RWPE1 (cell line): ENCODE measurements at regions not wholly inside any gene's neighbourhood (a gene's known extent, or its start where the extent isn't known, plus 50 kb on each side); places are given as distances from the start of the nearest gene placed in this dataset.
"Not testable (repeated sequence)": the region's sequence is repeated elsewhere in the genome, so short reads cannot be mapped to it uniquely, and the experiment has no call there.

Experiments
- CTCF ChIA-PET: fragments of 350-600 bp; sonication (Branson Sonifier 250); formaldehyde crosslinking; extraction: SDS; loops from one replicate; lab custom pipeline; 2021; lab: Yijun Ruan, JAX
- POLR2A ChIA-PET: fragments of 400-600 bp; formaldehyde crosslinking; extraction: SDS; loops from one replicate; lab custom pipeline; 2020; ENCODE audit warnings: antibody characterized with exemption; ENCODE audit not compliant: low non-redundant PET; lab: Yijun Ruan, JAX
- DNase-seq: peaks from one replicate; pipeline ENCODE4 v3.0.0; 2012; ENCODE audit warnings: low spot score
- H3K27ac ChIP-seq: fragments of 450-650 bp; 2 replicates; pipeline ENCODE4 v1.5.1; 2017
- TF ChIP-seq, protein P1 (sequence below): fragments of 450-650 bp; conservative IDR thresholded peaks from 2 replicates; pipeline ENCODE4 v1.5.1; 2017; ENCODE audit warnings: low read depth, mild to moderate bottlenecking

GRCh38 chr4:173642509-173642908 is 112.5 kb upstream of the HAND2 start:
- no peak for DNase-seq
- TF ChIP-seq, protein P1, sequence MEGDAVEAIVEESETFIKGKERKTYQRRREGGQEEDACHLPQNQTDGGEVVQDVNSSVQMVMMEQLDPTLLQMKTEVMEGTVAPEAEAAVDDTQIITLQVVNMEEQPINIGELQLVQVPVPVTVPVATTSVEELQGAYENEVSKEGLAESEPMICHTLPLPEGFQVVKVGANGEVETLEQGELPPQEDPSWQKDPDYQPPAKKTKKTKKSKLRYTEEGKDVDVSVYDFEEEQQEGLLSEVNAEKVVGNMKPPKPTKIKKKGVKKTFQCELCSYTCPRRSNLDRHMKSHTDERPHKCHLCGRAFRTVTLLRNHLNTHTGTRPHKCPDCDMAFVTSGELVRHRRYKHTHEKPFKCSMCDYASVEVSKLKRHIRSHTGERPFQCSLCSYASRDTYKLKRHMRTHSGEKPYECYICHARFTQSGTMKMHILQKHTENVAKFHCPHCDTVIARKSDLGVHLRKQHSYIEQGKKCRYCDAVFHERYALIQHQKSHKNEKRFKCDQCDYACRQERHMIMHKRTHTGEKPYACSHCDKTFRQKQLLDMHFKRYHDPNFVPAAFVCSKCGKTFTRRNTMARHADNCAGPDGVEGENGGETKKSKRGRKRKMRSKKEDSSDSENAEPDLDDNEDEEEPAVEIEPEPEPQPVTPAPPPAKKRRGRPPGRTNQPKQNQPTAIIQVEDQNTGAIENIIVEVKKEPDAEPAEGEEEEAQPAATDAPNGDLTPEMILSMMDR, result no peak
- POLR2A ChIA-PET, result no interaction called here
- no peak overlapping the region for H3K27ac ChIP-seq
- CTCF ChIA-PET, result interaction anchor here (0.6 kb wide), 1 partner anchor 13 kb away, joined by 4 read pairs; no protein-coding TSS in a partner anchor

GRCh38 chr4:173635395-173635794 is 105.4 kb upstream of the HAND2 start:
- CTCF ChIA-PET, result no interaction called here
- POLR2A ChIA-PET, result no interaction called here

GRCh38 chr4:173626277-173626676 is 96.2 kb upstream of the HAND2 start:
- ChIA-PET POLR2A (no interaction called here), CTCF (interaction anchor here (0.7 kb wide), 1 partner anchor 17 kb away, joined by 3 read pairs; no protein-coding TSS in a partner anchor)
- no peak overlapping the region for H3K27ac ChIP-seq
- TF ChIP-seq, protein P1, result no peak
- no peak for DNase-seq

More at GRCh38 chr4:173635395-173635794, 105.4 kb upstream of the HAND2 start:
- no peak for DNase-seq
- H3K27ac ChIP-seq, result no peak overlapping the region
- TF ChIP-seq, protein P1, result no peak

GRCh38 chr4:173618648-173619047 is 88.6 kb upstream of the HAND2 start:
- CTCF ChIA-PET, DNase-seq, H3K27ac ChIP-seq, POLR2A ChIA-PET: not testable (repeated sequence)

GRCh38 chr4:173609158-173609557 is 79.1 kb upstream of the HAND2 start:
- POLR2A ChIA-PET, result no interaction called here
- CTCF ChIA-PET, result no interaction called here
- no peak overlapping the region for H3K27ac ChIP-seq
- TF ChIP-seq, protein P1, result no peak
- no peak for DNase-seq

DNA sequence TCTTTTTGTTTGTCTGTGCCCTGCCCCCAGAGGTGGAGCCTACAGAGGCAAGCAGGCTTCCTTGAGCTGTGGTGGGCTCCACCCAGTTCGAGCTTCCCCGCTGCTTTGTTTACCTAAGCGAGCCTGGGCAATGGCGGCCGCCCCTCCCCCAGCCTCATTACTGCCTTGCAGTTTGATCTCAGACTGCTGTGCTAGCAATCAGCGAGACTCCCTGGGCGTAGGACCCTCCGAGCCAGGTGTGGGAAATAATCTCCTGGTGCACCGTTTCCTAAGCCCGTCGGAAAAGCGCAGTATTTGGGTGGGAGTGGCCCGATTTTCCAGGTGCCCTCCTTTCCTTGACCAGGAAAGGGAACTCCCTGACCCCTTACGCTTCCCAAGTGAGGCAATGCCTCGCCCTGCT is 78.6 kb upstream of the HAND2 start:
- POLR2A ChIA-PET, DNase-seq, H3K27ac ChIP-seq, CTCF ChIA-PET: not testable (repeated sequence)

GRCh38 chr4:173591760-173592159 is 61.7 kb upstream of the HAND2 start:
- CTCF ChIA-PET, result interaction anchor here (0.6 kb wide), 1 partner anchor 82 kb away, joined by 3 read pairs; no protein-coding TSS in a partner anchor
- POLR2A ChIA-PET, result no interaction called here
- H3K27ac ChIP-seq, result no peak overlapping the region
- no peak for DNase-seq
- TF ChIP-seq, protein P1, result no peak

- TF ChIP-seq, protein P1, result no peak
- ChIA-PET CTCF (no interaction called here), POLR2A (no interaction called here)
- no peak for DNase-seq
- H3K27ac ChIP-seq, result no peak overlapping the region
Observed at GRCh38 chr4:173590697-173591096, 60.7 kb upstream of the HAND2 start.
